ENCODE measurements at regions not wholly inside any gene's neighbourhood (a gene's known extent, or its start where the extent isn't known, plus 50 kb on each side); places are given as distances from the start of the nearest gene placed in this dataset.

DNA sequence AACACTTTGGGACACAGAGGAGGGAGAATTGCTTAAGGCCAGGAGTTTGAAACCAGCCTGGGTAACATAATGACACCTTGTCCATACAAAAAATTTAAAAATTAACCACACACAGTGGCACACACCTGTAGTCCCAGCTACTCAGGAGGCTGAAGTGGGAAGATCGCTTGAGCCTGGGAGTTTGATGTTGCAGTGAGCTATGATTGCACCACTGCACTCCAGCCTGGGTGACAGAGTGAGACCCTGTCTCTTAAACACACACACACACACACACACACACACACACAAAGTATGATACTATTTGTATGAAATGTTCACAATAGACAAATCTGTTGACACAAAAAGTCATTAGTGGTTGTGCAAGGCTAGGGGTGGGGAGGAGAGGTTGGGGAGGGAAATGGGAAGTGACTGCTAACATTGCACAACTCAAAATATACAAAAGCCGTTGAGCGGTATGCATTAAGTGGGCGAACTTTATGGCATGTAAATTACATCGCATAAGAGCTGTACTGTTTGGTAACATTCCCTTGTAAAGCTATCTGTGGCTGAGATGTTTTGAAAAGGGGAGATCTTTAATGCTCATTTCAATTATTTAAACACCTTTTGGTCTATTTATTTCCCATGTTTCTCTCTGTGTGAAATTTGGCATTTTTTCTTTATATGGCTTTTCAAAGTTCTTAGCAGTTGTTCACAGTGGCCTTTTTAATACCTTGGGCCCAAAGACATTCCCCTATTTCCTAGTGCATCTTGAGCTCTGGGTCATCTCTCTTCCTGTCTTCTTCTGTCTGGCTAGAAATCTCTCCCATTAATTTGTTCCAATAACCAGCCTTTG lies 58.9 kb upstream of the ZNF516 start:
- DNase-seq (ENCODE audit: extremely low read depth in 1 of 2, low read depth in 1 of 2): no peak

DNA sequence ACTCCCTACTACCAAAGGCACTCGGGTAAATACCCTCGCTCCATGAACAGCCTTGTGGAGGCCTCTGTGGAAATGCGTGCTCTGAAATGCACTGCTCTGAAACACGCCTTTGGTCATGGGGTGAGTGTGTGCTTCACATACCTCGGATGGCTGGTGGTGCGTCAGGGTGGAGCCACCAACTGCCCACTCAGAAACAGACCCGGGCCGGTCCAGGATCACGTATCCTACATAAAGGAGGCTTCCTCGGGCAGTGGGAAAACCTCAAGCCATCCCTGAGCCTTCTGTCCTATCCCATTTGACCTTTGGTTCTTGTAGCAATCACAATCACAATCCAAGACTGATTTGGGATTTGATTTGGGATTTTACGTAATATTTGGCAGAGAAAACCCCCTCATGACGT lies 53.5 kb upstream of the ZNF516 start:
- DNase-seq (ENCODE audit: extremely low read depth in 1 of 2, low read depth in 1 of 2): no peak

DNA sequence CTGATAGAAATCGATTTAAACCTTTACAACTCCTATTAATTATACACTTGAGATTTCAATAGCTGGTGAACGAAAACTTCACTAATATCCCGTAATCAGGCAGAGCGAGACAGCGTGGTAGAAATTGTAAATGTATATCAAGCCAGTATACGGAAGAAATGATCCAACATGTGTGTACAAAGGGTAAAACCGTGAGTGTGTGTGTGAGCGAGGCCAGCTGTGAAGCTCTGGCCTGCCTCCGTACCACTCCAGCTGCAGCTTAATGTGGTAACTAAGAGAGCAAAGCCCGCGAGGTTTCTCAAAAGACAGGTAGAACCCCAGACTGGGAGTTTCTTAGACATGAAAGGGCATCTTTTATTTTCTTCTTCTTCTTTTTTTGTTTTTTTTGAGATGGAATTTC lies 52.3 kb upstream of the ZNF516 start:
- DNase-seq (ENCODE audit: extremely low read depth in 1 of 2, low read depth in 1 of 2): no peak

DNA sequence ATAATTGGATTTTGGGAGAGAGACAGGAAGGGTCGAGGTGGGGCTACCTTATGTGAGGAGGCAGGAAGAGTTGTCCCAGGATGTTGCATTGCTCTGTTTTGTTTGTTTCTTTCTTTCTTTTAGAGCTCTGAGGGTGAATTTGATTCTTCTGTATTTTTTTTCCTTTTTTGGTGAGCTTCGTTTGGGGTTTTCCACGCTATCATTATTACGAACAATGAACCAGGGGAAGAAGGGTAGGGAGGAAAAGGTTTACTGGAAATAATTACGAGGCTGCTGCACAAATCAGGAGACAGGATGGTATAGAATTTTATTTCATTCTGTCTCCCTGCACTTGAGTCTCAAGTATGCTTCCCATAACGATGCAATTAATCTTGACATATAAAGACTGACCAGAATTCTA lies 51.4 kb upstream of the ZNF516 start:
- no peak for DNase-seq (ENCODE audit: extremely low read depth in 1 of 2, low read depth in 1 of 2)

DNA sequence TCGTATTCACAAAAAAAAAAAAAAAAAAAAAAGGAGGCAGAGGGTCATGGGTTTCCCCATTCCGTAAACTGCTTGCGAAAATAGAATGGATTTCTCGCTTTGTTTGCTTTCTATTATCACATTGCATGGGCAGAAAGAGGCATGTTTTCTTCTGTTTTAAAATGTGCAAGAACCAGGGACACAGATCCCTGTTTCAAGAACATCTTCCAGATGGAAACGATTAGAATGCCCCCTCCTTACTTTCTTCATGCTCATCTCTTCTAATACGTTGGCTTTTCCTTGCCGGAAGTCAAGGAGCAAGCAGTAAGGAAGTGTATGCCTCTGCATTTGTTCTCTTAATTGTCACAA lies 51.0 kb upstream of the ZNF516 start:
- no peak for DNase-seq (ENCODE audit: extremely low read depth in 1 of 2, low read depth in 1 of 2)

DNA sequence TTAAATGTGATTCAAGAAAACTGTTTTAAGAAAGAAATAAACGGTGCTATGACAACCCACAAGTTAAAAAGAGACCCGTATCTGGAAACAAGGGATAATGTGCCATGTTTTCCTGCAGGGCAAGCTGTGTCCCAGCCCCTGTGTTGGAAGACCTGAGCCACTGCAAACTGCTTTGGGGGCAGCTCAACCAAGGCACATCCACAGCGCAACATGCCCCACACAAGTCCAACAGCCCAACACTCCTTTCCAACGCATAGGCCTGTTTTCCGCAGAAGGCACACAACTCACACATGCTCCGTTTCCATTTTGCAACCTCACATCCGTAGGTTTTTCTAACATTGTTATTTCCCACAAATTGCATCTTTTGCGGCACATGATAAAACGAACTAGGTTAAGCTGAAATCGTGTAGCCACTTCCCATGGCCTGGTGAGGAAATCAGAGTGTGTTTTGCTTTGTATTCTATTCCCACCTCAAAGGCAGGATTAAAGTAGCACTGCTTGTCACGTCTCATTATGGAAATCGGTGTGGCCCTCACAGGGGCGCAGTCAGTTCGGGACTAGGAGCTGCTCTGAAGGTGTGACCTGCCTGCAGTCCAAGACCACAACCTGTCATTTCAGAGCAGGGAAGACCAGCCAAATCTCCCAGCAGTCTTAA lies 50.5 kb upstream of the ZNF516 start:
- DNase-seq (ENCODE audit: extremely low read depth in 1 of 2, low read depth in 1 of 2): no peak

DNA sequence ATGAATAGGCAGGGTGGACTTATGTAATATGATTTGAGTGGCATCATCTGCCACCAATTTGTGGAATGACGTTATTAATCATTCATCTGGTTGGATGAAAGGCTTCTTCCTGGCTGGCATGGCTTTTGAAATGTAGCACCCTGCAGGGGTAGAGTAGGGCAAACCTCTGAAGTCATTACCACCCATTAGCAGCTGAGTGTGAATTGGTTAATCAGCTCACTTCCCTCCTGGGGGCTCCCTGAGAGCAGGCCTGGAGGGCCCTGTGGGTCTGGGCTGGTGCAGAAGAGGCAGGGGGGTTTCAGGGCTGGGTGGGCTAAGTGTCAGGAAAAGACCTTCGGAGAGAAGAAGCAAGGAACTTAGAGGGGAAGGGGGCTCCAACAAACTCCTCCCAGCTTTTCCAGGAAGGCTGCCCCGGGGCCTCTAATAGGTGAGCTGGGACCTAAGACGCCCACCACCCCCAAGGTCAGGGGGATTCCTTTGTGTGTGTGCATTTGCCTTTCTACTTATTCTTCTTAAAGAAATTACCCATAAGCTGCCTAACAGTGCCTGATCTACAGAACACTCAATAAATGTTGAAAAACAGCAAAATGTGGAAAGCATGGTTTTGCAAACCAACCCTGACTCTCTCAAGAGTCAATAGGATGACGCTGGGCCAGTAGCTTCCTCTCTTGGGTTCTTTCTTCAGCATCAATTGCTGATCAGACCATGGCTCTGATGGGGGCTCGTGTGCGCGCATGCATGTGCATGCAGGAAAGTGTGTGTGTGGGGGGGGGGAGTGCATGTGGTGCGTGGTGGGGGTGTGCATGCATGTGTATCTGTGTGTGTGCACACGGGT lies 49.7 kb upstream of the ZNF516 start:
- no peak for DNase-seq (ENCODE audit: extremely low read depth in 1 of 2, low read depth in 1 of 2)
